Astrocyte (in vitro differentiated cells and primary cell): ENCODE measurements at regions not wholly inside any gene's neighbourhood (a gene's known extent, or its start where the extent isn't known, plus 50 kb on each side); places are given as distances from the start of the nearest gene placed in this dataset.

Source experiments
- CTCF ChIP-seq: IDR thresholded peaks from 2 replicates; pipeline ENCODE4 v1.5.1; 2011; ENCODE audit warnings: low read depth, mild to moderate bottlenecking, inconsistent platforms, low read length, moderate library complexity; ENCODE audit not compliant: insufficient read depth
- EZH2 ChIP-seq: IDR thresholded peaks from 2 replicates; pipeline ENCODE4 v1.6.1; 2012; ENCODE audit warnings: mild to moderate bottlenecking, low read length, inconsistent platforms; ENCODE audit not compliant: insufficient read depth

- TF ChIP-seq CTCF: no peak
- no peak for TF ChIP-seq EZH2
Observed at GRCh38 chr6:102986086-102986485, 1592.6 kb downstream of the GRIK2 start.
